ENCODE measurements at regions not wholly inside any gene's neighbourhood (a gene's known extent, or its start where the extent isn't known, plus 50 kb on each side); places are given as distances from the start of the nearest gene placed in this dataset.

GRCh38 chr5:98588215-98588614 lies 185.2 kb upstream of the RGMB start:
- no peaks in the 10 kb centered on the region for H3K4me1 ChIP-seq (ENCODE audit: insufficient read depth, low read length)
- no peak overlapping the region for H3K27ac ChIP-seq (ENCODE audit: low read length)
- no peaks in the 10 kb centered on the region for H3K36me3 ChIP-seq (ENCODE audit: insufficient read depth, low read depth, low read length)
- H3K9ac ChIP-seq (ENCODE audit: low read depth, low read length): no peak overlapping the region
- H3K9me3 ChIP-seq (ENCODE audit: insufficient read depth, low read depth, low read length): no peaks in the 10 kb centered on the region
- no peak overlapping the region for H3K4me3 ChIP-seq (ENCODE audit: low read length)
- H3K27me3 ChIP-seq (ENCODE audit: insufficient read depth, low read length): no peaks in the 10 kb centered on the region

- H3K4me3 ChIP-seq (ENCODE audit: low read length): no peak overlapping the region
- no peaks in the 10 kb centered on the region for H3K4me1 ChIP-seq (ENCODE audit: insufficient read depth, low read length)
- H3K27ac ChIP-seq (ENCODE audit: low read length): no peak overlapping the region
- no peaks in the 10 kb centered on the region for H3K9me3 ChIP-seq (ENCODE audit: insufficient read depth, low read depth, low read length)
- H3K36me3 ChIP-seq (ENCODE audit: insufficient read depth, low read depth, low read length): no peaks in the 10 kb centered on the region
- no peaks in the 10 kb centered on the region for H3K27me3 ChIP-seq (ENCODE audit: insufficient read depth, low read length)
- H3K9ac ChIP-seq (ENCODE audit: low read depth, low read length): no peak overlapping the region
These were observed 180.0 kb upstream of the RGMB start for GRCh38 chr5:98593418-98593817.

- Histone ChIP-seq H3K27ac (ENCODE audit: low read length) (no peak overlapping the region), H3K36me3 (ENCODE audit: insufficient read depth, low read depth, low read length) (no peaks in the 10 kb centered on the region), H3K4me3 (ENCODE audit: low read length) (no peak overlapping the region), H3K4me1 (ENCODE audit: insufficient read depth, low read length) (no peaks in the 10 kb centered on the region), H3K9ac (ENCODE audit: low read depth, low read length) (no peak overlapping the region), H3K27me3 (ENCODE audit: insufficient read depth, low read length) (no peaks in the 10 kb centered on the region), H3K9me3 (ENCODE audit: insufficient read depth, low read depth, low read length) (no peaks in the 10 kb centered on the region)
These were observed 179.4 kb upstream of the RGMB start for GRCh38 chr5:98594098-98594497.

- no peaks in the 10 kb centered on the region for H3K27me3 ChIP-seq (ENCODE audit: insufficient read depth, low read length)
- H3K36me3 ChIP-seq (ENCODE audit: insufficient read depth, low read depth, low read length): no peaks in the 10 kb centered on the region
- 0 out of 2 replicates have a peak, but pooled peaks cover 8% of the 10 kb centered on the region for H3K9me3 ChIP-seq (ENCODE audit: insufficient read depth, low read depth, low read length)
- H3K4me1 ChIP-seq (ENCODE audit: insufficient read depth, low read length): no peaks in the 10 kb centered on the region
- no peak overlapping the region for H3K4me3 ChIP-seq (ENCODE audit: low read length)
- H3K27ac ChIP-seq (ENCODE audit: low read length): no peak overlapping the region
- no peak overlapping the region for H3K9ac ChIP-seq (ENCODE audit: low read depth, low read length)
These were observed 174.4 kb upstream of the RGMB start for GRCh38 chr5:98599016-98599415.

- H3K9me3 ChIP-seq (ENCODE audit: insufficient read depth, low read depth, low read length): 0 out of 2 replicates have a peak, but pooled peaks cover 8% of the 10 kb centered on the region
- H3K9ac ChIP-seq (ENCODE audit: low read depth, low read length): no peak overlapping the region
- no peaks in the 10 kb centered on the region; the same call in 1 of the 2 replicates for H3K4me1 ChIP-seq (ENCODE audit: insufficient read depth, low read length)
- H3K4me3 ChIP-seq (ENCODE audit: low read length): no peak overlapping the region
- H3K36me3 ChIP-seq (ENCODE audit: insufficient read depth, low read depth, low read length): no peaks in the 10 kb centered on the region
- no peaks in the 10 kb centered on the region for H3K27me3 ChIP-seq (ENCODE audit: insufficient read depth, low read length)
- H3K27ac ChIP-seq (ENCODE audit: low read length): no peak overlapping the region
These were observed 170.8 kb upstream of the RGMB start for GRCh38 chr5:98602534-98603112.

GRCh38 chr5:98603456-98603855 lies 170.0 kb upstream of the RGMB start:
- H3K9me3 ChIP-seq (ENCODE audit: insufficient read depth, low read depth, low read length): 0 out of 2 replicates have a peak, but pooled peaks cover 8% of the 10 kb centered on the region
- no peaks in the 10 kb centered on the region; the same call in 1 of the 2 replicates for H3K4me1 ChIP-seq (ENCODE audit: insufficient read depth, low read length)
- no peak overlapping the region for H3K4me3 ChIP-seq (ENCODE audit: low read length)
- no peak overlapping the region for H3K9ac ChIP-seq (ENCODE audit: low read depth, low read length)
- H3K27ac ChIP-seq (ENCODE audit: low read length): no peak overlapping the region
- no peaks in the 10 kb centered on the region for H3K36me3 ChIP-seq (ENCODE audit: insufficient read depth, low read depth, low read length)
- H3K27me3 ChIP-seq (ENCODE audit: insufficient read depth, low read length): no peaks in the 10 kb centered on the region

- Histone ChIP-seq H3K27ac (ENCODE audit: low read length) (no peak overlapping the region), H3K27me3 (ENCODE audit: insufficient read depth, low read length) (no peaks in the 10 kb centered on the region), H3K36me3 (ENCODE audit: insufficient read depth, low read depth, low read length) (no peaks in the 10 kb centered on the region), H3K9me3 (ENCODE audit: insufficient read depth, low read depth, low read length) (0 out of 2 replicates have a peak, but pooled peaks cover 8% of the 10 kb centered on the region), H3K9ac (ENCODE audit: low read depth, low read length) (no peak overlapping the region), H3K4me3 (ENCODE audit: low read length) (no peak overlapping the region), H3K4me1 (ENCODE audit: insufficient read depth, low read length) (no peaks in the 10 kb centered on the region; the same call in 1 of the 2 replicates)
These were observed 169.2 kb upstream of the RGMB start for GRCh38 chr5:98604301-98604700.

- H3K9me3 ChIP-seq (ENCODE audit: insufficient read depth, low read depth, low read length): 0 out of 2 replicates have a peak, but pooled peaks cover 8% of the 10 kb centered on the region
These were observed 168.6 kb upstream of the RGMB start for GRCh38 chr5:98604721-98605425.

GRCh38 chr5:98605426-98605825 lies 168.0 kb upstream of the RGMB start:
- Histone ChIP-seq H3K4me1 (ENCODE audit: insufficient read depth, low read length) (no peaks in the 10 kb centered on the region; the same call in 1 of the 2 replicates), H3K27me3 (ENCODE audit: insufficient read depth, low read length) (no peaks in the 10 kb centered on the region), H3K27ac (ENCODE audit: low read length) (no peak overlapping the region), H3K9me3 (ENCODE audit: insufficient read depth, low read depth, low read length) (0 out of 2 replicates have a peak, but pooled peaks cover 8% of the 10 kb centered on the region), H3K9ac (ENCODE audit: low read depth, low read length) (no peak overlapping the region), H3K4me3 (ENCODE audit: low read length) (no peak overlapping the region), H3K36me3 (ENCODE audit: insufficient read depth, low read depth, low read length) (no peaks in the 10 kb centered on the region)

More at GRCh38 chr5:98604721-98605425, 168.6 kb upstream of the RGMB start:
- H3K4me3 ChIP-seq (ENCODE audit: low read length): no peak overlapping the region
- no peak overlapping the region for H3K27ac ChIP-seq (ENCODE audit: low read length)
- H3K27me3 ChIP-seq (ENCODE audit: insufficient read depth, low read length): no peaks in the 10 kb centered on the region
- H3K36me3 ChIP-seq (ENCODE audit: insufficient read depth, low read depth, low read length): no peaks in the 10 kb centered on the region
- no peaks in the 10 kb centered on the region; the same call in 1 of the 2 replicates for H3K4me1 ChIP-seq (ENCODE audit: insufficient read depth, low read length)
- H3K9ac ChIP-seq (ENCODE audit: low read depth, low read length): no peak overlapping the region

GRCh38 chr5:98606961-98607360 lies 166.5 kb upstream of the RGMB start:
- H3K9ac ChIP-seq (ENCODE audit: low read depth, low read length): no peak overlapping the region
- no peaks in the 10 kb centered on the region for H3K27me3 ChIP-seq (ENCODE audit: insufficient read depth, low read length)
- H3K9me3 ChIP-seq (ENCODE audit: insufficient read depth, low read depth, low read length): no peaks in the 10 kb centered on the region
- no peaks in the 10 kb centered on the region for H3K36me3 ChIP-seq (ENCODE audit: insufficient read depth, low read depth, low read length)
- H3K4me3 ChIP-seq (ENCODE audit: low read length): no peak overlapping the region
- no peak overlapping the region for H3K27ac ChIP-seq (ENCODE audit: low read length)
- H3K4me1 ChIP-seq (ENCODE audit: insufficient read depth, low read length): no peaks in the 10 kb centered on the region; the same call in 1 of the 2 replicates

- Histone ChIP-seq H3K4me1 (ENCODE audit: insufficient read depth, low read length) (no peaks in the 10 kb centered on the region; the same call in 1 of the 2 replicates), H3K4me3 (ENCODE audit: low read length) (no peak overlapping the region), H3K36me3 (ENCODE audit: insufficient read depth, low read depth, low read length) (no peaks in the 10 kb centered on the region)
These were observed 165.4 kb upstream of the RGMB start for GRCh38 chr5:98608052-98608451.

GRCh38 chr5:98614341-98614740 lies 159.1 kb upstream of the RGMB start:
- Histone ChIP-seq H3K4me1 (ENCODE audit: insufficient read depth, low read length) (peaks cover 6% of the 10 kb centered on the region; the same call in 1 of the 2 replicates), H3K36me3 (ENCODE audit: insufficient read depth, low read depth, low read length) (no peaks in the 10 kb centered on the region), H3K4me3 (ENCODE audit: low read length) (no peak overlapping the region), H3K9me3 (ENCODE audit: insufficient read depth, low read depth, low read length) (no peaks in the 10 kb centered on the region), H3K27ac (ENCODE audit: low read length) (no peak overlapping the region), H3K27me3 (ENCODE audit: insufficient read depth, low read length) (no peaks in the 10 kb centered on the region), H3K9ac (ENCODE audit: low read depth, low read length) (no peak overlapping the region)

More at GRCh38 chr5:98608052-98608451, 165.4 kb upstream of the RGMB start:
- no peaks in the 10 kb centered on the region for H3K9me3 ChIP-seq (ENCODE audit: insufficient read depth, low read depth, low read length)
- no peak overlapping the region for H3K9ac ChIP-seq (ENCODE audit: low read depth, low read length)
- no peaks in the 10 kb centered on the region for H3K27me3 ChIP-seq (ENCODE audit: insufficient read depth, low read length)
- H3K27ac ChIP-seq (ENCODE audit: low read length): no peak overlapping the region
